ENCODE measurements at regions not wholly inside any gene's neighbourhood (a gene's known extent, or its start where the extent isn't known, plus 50 kb on each side); places are given as distances from the start of the nearest gene placed in this dataset.

DNA sequence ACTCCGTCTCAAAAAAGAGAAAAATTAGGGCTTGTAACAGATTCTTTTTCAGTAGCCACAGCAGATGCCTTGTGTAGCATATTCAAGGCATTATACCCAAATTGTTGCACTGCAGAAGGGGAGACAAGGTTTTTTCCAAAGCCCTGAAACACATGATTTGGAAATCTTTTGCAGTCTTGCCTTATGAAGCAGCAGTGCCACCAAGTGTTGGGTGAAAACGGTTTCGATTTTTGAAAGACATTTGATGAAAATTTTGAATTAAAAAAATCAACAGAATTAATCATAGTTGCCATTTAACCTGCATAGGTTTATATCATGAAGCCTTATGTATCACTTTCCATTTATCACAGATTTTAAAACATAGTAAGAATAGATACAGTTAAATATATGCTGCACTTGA, 479.5 kb downstream of the TAF11L14 start:
- Mint-ChIP-seq H3K9me3 (no peaks in the 10 kb centered on the region), H3K27ac (no peak overlapping the region), H3K36me3 (ENCODE audit: low read depth) (no peaks in the 10 kb centered on the region), H3K4me1 (no peaks in the 10 kb centered on the region), H3K4me3 (no peak overlapping the region), H3K27me3 (ENCODE audit: insufficient read depth) (peaks cover 12% of the 10 kb centered on the region)
- H3K36me3 ChIP-seq (ENCODE audit: control insufficient read depth, insufficient read depth, low read length): no peaks in the 10 kb centered on the region
- no peak overlapping the region for H3K9ac ChIP-seq (ENCODE audit: extremely low read depth, low read length, poor library complexity, severe bottlenecking)
- no peaks in the 10 kb centered on the region for H3K27me3 ChIP-seq (ENCODE audit: control insufficient read depth, insufficient read depth, low read length, poor library complexity, severe bottlenecking)
- DNase-seq: no peak
- H3K27ac ChIP-seq (ENCODE audit: low read depth, low read length): no peak overlapping the region
- TF ChIP-seq, protein P1, sequence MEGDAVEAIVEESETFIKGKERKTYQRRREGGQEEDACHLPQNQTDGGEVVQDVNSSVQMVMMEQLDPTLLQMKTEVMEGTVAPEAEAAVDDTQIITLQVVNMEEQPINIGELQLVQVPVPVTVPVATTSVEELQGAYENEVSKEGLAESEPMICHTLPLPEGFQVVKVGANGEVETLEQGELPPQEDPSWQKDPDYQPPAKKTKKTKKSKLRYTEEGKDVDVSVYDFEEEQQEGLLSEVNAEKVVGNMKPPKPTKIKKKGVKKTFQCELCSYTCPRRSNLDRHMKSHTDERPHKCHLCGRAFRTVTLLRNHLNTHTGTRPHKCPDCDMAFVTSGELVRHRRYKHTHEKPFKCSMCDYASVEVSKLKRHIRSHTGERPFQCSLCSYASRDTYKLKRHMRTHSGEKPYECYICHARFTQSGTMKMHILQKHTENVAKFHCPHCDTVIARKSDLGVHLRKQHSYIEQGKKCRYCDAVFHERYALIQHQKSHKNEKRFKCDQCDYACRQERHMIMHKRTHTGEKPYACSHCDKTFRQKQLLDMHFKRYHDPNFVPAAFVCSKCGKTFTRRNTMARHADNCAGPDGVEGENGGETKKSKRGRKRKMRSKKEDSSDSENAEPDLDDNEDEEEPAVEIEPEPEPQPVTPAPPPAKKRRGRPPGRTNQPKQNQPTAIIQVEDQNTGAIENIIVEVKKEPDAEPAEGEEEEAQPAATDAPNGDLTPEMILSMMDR (conservative IDR thresholded peaks at IDR 0.05): peak; percentile 57
- no peak overlapping the region for H3K4me3 ChIP-seq (ENCODE audit: low read length)
- H3K4me1 ChIP-seq (ENCODE audit: control insufficient read depth, insufficient read depth, low read length): no peaks in the 10 kb centered on the region
- WGBS, 2 experiments (ENCODE audit: insufficient coverage in 1 of 2, insufficient read length in 1 of 2): 86 to 100% methylated on average over 1 to 3 of the region's 3 CpGs
- H3K9me3 ChIP-seq (ENCODE audit: control insufficient read depth, low read length): no peaks in the 10 kb centered on the region

GRCh38 chr5:18114151-18114757, 480.0 kb downstream of the TAF11L14 start:
- H3K36me3 Mint-ChIP-seq (ENCODE audit: low read depth): no peaks in the 10 kb centered on the region
- Histone ChIP-seq H3K4me3 (ENCODE audit: low read length) (no peak overlapping the region), H3K27me3 (ENCODE audit: control insufficient read depth, insufficient read depth, low read length, poor library complexity, severe bottlenecking) (no peaks in the 10 kb centered on the region), H3K9ac (ENCODE audit: extremely low read depth, low read length, poor library complexity, severe bottlenecking) (no peak overlapping the region), H3K27ac (ENCODE audit: low read depth, low read length) (no peak overlapping the region), H3K36me3 (ENCODE audit: control insufficient read depth, insufficient read depth, low read length) (no peaks in the 10 kb centered on the region), H3K4me1 (ENCODE audit: control insufficient read depth, insufficient read depth, low read length) (no peaks in the 10 kb centered on the region), H3K9me3 (ENCODE audit: control insufficient read depth, low read length) (no peaks in the 10 kb centered on the region)
- no peak overlapping the region for H3K4me3 Mint-ChIP-seq
- DNase-seq: no peak
- no peaks in the 10 kb centered on the region for H3K9me3 Mint-ChIP-seq
- no peak overlapping the region for H3K27ac Mint-ChIP-seq
- H3K4me1 Mint-ChIP-seq: peaks cover 4% of the 10 kb centered on the region
- 88 to 100% methylated on average over 2 to 6 of the region's 6 CpGs for WGBS, 2 experiments (ENCODE audit: insufficient coverage in 1 of 2, insufficient read length in 1 of 2)
- peaks cover 12% of the 10 kb centered on the region for H3K27me3 Mint-ChIP-seq (ENCODE audit: insufficient read depth)
- TF ChIP-seq, protein P1 (conservative IDR thresholded peaks at IDR 0.05): no peak

DNA sequence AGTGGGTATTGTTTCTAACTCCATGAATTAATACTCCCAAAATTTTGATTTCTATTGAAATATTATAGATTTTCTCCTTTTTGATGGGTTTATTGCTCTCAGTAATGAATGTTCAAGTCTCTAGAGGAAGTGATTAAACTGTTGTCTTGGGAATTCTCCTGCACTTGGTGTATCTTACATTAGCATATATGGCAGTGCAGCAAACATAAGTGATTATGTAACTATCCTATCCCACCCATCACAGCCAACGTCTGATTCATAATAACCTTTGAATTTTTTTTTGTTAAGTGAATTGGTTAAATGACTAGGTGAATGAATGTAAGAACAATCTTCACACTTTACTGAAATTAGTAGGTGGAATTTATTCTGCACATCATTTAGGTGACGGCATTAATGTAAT, 483.7 kb downstream of the TAF11L14 start:
- H3K4me3 ChIP-seq (ENCODE audit: low read length): no peak overlapping the region
- no peak for DNase-seq
- H3K9me3 ChIP-seq (ENCODE audit: control insufficient read depth, low read length): no peaks in the 10 kb centered on the region
- no peak overlapping the region for H3K9ac ChIP-seq (ENCODE audit: extremely low read depth, low read length, poor library complexity, severe bottlenecking)
- 100% methylated on average over 1 of the region's 2 CpGs; no CpG with 5 or more reads in 1 of the 2 experiments for WGBS, 2 experiments (ENCODE audit: insufficient coverage in 1 of 2, insufficient read length in 1 of 2)
- no peaks in the 10 kb centered on the region for H3K36me3 ChIP-seq (ENCODE audit: control insufficient read depth, insufficient read depth, low read length)
- Mint-ChIP-seq H3K4me3 (no peak overlapping the region), H3K27me3 (ENCODE audit: insufficient read depth) (peaks cover 21% of the 10 kb centered on the region), H3K36me3 (ENCODE audit: low read depth) (no peaks in the 10 kb centered on the region), H3K9me3 (peaks cover 2% of the 10 kb centered on the region), H3K27ac (no peak overlapping the region), H3K4me1 (peaks cover 10% of the 10 kb centered on the region)
- no peaks in the 10 kb centered on the region for H3K4me1 ChIP-seq (ENCODE audit: control insufficient read depth, insufficient read depth, low read length)
- TF ChIP-seq, protein P1 (conservative IDR thresholded peaks at IDR 0.05): no peak
- no peak overlapping the region for H3K27ac ChIP-seq (ENCODE audit: low read depth, low read length)
- no peaks in the 10 kb centered on the region for H3K27me3 ChIP-seq (ENCODE audit: control insufficient read depth, insufficient read depth, low read length, poor library complexity, severe bottlenecking)

Data from endodermal cell (in vitro differentiated cells).